HG03280 (cell line): ENCODE measurements at regions not wholly inside any gene's neighbourhood (a gene's known extent, or its start where the extent isn't known, plus 50 kb on each side); places are given as distances from the start of the nearest gene placed in this dataset.
"Not testable (repeated sequence)": the region's sequence is repeated elsewhere in the genome, so short reads cannot be mapped to it uniquely, and the experiment has no call there.

Source experiments
- ATAC-seq: cut with Tn5 transposase; IDR thresholded peaks from one replicate; pipeline ENCODE4 v1.9.1; 2021; ENCODE audit warnings: mild to moderate bottlenecking, moderate library complexity; ENCODE audit not compliant: unreplicated experiment

DNA sequence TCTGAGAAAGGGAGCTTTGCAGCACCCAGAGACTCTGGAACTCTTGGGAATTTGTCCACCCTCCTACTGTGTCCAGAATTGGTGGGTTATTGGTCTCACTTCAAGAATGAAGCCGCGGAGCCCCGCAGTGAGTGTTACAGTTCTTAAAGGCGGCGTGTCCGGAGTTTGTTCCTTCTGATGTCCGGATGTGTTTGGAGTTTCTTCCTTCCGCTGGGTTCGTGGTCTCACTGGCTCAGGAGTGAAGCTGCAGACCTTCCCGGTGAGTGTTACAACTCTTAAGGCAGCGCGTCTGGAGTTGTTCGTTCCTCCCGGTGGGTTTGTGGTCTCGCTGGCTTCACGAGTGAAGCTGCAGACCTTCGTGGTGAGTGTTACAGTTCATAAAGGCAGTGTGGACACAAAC lies 824.7 kb downstream of the LRRTM4 start:
- ATAC-seq = not testable (repeated sequence)

DNA sequence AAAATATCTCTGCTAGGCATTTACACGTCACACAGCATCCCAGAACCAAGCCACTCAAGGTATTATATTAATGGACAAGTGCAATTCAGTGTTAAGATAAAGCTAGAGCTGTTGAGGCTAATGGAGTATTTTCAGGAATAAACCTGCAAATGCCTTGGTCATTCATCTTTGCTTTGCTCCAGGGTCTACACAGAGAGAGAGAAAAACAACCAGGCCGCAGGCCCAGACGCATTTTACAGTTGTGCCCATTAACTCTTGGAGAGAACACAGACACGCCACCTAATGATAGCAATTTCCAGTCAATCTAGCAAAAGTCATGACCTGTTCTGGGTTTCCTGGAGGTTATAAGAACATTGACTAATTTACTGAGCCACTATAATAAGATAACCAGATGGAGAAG lies 829.3 kb downstream of the LRRTM4 start:
- ATAC-seq = no peak

DNA sequence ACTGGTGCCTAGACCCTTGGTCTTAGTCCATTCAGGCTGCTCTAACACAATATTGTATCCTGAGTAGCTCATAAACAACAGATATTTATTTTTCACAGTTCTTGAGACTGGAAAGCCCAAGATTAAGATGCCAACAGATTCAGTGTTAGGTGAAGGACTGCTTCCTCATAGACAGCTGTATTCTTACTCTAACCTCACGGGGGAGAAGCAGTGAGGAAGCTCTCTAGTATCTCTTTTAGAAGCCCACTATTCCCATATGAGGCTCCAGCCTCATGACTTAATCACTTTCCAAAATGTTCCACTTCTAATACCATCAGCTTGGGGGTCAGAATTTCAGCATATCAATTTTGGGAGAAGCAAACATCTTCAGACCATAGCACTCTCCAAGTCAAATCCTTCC lies 833.4 kb downstream of the LRRTM4 start:
- no peak for ATAC-seq

DNA sequence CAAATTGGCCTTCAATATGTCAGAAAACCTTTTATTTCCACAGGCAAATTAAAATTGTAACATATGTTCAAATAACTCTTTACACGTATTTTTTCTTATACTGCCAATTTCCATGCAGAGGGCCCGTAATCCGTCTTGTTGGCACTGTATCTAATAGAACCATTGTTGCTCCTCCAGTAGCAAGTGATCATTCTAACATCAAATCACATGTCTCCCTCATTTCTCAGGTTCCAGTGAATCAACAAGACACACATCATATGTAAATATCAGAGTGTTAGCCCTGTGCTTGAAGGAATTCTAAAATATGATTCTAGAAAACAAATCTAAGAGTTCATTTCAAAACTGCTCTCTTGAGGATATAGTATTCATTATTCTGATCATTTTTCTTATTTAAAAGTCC lies 834.3 kb downstream of the LRRTM4 start:
- no peak for ATAC-seq

DNA sequence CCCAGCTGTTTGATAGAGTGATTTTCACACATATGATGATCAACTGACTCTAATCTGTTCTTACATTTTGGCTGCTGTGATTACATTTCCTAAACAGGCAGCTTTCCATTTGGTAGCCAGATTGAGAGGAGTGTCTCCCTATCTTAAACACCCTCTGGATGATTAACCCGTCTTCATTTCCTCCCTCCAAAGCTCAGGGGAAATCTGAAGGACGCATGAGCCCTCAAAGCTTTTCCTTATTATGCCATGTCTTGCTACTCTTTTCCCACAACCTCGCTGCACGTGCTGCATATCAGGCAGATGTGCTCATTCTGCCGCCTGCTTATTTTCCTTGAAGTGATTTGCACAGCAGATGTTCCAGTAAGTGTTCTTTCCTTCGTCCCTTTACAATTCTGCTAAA lies 837.4 kb downstream of the LRRTM4 start:
- ATAC-seq = no peak

DNA sequence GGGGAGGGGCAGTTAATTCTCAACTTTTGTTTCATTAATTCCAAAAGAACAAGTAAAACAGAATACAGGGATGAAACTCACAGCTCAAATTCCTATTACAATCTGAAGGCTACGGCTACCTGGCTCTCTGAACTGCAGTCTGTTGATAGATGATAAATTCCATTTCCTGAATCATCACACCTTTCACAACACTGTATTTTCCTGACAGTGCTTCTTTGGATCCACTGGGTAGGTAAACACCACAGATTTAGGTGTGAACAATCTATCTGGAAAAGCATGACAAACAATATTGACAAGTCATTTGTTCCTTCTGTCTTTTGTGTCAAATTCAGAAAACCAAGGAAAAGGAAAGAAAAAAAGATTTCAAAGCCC lies 843.2 kb downstream of the LRRTM4 start:
- no peak for ATAC-seq

DNA sequence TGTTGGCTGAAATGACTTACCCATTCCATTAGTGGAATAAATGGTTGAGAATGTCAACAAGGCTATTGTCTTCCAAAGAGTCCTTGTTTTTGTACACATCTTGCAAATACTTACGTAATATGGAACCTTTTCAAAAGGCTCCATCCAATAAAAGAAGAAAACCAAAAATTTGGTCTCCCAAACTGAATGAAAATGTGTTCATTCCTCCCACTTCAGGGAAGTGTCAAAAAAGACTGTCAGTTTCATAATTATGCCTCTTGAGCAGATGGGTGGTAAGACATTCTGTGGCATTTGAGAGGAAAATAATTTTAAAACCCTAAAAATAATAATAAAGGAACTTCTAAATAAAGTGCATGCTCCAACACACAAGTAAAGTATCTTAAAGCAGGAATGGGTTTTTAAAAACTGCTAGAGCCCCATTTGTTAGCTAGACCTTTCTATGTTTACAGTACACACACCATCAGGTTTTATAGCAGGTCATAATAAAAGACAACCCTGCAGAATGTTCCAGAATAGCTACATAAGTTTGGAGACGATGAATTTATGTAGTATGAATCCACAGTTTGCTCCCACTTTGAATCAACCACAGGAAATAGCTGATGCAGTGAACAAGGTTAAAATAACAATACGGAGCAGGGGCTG lies 843.7 kb downstream of the LRRTM4 start:
- ATAC-seq = no peak

DNA sequence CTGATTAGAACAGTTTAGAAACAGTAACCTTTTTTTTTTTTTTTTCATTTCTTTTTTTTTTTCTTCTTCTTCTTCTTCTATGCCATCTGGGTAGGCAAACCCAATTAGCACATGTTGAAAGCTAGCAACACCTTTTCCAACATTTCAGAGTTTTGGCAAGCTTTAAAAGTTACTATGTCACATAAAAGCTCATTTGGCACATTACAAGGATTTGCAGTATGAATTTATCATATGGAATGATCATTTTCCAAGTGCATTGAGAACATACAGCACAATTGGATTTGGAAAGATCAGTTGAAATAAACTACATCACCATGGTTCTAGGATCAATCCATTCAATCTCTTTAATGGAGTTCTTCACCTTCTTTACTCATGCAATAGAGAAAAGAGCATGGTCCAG lies 847.0 kb downstream of the LRRTM4 start:
- no peak for ATAC-seq

DNA sequence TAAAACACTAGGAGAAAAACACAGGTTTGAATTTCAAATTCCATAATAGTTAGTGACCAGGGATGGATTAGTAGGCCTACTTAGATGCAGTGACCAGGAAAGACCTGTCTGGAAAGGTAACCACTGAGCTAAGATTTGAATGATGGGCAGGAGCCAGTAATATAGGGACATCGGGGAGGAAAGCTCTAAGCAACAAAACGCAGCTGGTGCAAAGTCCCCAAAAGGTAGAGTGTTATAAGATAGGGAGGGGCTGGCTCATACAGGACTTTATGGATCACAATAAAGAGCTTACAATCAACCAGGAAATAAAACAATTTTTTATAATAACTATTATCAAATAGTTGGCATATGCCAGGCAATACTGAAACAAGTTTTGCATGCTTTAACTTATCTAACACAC lies 849.4 kb downstream of the LRRTM4 start:
- no peak for ATAC-seq

DNA sequence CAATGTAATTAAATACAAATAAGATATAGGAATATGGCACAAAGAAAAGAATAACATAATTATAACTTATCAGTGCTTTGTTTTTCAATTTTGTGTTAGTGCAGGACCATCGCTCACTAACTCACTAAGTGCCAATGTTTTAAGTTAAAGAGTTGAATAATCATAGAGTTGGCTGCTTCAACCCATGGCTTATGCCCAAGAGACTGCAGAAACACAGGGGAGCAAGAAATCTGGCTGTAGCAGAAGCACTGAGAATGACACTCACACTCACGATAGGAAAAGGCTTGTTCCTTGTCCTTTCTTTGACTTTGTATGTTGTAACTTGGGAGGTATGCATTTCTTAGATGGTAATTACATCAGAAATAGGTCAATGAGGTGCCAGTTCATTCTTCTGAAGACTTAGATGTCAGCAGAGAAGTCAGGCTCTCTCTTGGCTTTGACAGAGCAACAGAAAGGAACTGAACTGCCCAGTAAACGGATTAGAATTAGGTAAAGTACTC lies 852.2 kb downstream of the LRRTM4 start:
- ATAC-seq = no peak

DNA sequence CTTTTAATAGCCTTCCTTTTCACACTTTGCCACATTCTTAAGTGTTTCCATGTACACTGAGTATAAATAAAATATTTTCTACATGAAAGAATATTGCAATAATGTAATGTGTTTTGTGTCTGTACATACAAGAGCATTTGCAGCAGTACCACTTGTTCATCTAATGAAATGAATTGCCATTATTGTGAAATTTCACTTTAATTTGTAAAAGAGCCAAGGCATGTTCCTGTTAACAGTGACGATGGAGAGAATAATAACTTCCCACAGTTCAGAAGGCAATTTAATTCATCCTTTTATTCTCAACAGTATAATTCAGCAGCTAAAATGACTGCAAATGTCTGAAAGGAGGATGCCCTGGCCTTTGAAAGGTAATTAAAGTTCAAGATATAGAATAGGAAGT lies 853.9 kb downstream of the LRRTM4 start:
- no peak for ATAC-seq

DNA sequence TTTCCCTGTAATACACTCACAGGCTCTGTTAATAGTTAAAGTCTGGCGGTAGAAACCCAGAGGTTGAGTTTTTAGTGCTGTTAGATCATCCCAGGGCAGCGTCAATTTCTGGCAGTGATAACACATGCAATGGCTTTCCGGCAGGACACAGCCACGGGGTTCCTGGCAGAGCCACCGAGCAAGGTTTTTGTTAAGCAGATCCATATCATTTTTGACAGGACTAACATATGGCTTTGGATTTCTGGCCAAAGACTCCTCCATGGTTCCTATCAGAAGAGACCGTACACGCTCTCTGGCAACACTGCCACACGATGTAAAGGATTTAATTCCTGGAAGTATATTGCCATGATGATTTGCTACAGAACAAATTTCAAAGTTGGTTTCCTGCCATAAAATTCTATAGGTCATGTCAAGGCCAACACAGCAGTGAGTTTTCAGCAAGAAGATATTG lies 854.3 kb downstream of the LRRTM4 start:
- no peak for ATAC-seq

DNA sequence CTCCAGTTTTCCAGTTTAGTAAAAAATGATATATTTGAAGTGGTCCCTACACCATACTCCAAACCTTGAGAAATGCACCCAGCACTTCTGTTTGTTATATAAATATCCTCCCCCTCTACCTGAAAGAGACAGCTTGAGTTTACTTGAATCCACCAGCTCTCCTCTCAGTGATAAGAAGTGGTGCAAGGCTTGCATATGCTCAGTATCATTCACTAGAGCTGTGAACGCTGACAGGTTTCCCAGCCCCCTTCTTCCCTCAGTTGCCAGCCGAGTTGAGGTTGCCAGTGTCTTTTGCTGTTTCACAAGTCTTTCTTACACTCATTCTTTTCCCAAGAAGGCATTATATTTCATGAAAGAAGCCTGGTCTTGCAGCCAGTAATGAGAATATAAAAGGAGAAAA lies 880.0 kb downstream of the LRRTM4 start:
- ATAC-seq = no peak

DNA sequence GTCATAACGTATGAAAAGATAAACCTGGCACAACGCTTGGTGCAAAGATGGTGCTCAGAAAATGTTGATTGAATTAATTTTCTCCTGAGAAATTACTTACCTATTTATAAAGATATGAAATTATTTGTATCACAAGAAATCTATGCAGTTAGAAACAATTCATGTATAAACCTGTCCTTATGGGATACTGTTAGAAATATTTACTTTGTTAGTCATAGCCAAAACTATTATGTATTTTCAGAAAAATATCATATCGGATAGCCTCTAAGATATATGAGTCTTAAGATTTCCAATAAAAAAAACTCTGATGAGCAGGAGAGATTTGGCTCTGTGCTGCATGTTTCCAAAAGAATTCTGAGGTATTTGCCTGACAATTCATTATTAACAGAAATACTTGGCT lies 880.7 kb downstream of the LRRTM4 start:
- ATAC-seq = no peak

DNA sequence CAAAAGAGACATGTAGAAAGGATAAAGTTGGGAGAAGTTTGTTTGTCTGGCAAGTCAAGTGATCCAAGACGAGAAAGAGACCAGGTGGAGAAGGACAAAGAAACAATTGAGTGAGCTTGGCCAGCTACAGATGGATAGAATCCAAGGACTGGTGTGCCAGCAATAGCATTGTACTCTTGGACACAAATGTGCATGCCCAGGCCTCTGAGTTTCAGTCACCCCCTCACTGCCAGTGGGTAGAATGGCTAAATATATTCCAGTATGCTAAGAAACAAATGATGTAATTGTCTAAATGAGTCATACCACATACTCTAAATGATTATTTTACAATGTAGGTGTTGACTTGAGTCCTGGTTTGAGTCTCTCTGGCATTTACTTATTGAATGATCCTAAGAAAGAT lies 881.3 kb downstream of the LRRTM4 start:
- ATAC-seq = no peak

DNA sequence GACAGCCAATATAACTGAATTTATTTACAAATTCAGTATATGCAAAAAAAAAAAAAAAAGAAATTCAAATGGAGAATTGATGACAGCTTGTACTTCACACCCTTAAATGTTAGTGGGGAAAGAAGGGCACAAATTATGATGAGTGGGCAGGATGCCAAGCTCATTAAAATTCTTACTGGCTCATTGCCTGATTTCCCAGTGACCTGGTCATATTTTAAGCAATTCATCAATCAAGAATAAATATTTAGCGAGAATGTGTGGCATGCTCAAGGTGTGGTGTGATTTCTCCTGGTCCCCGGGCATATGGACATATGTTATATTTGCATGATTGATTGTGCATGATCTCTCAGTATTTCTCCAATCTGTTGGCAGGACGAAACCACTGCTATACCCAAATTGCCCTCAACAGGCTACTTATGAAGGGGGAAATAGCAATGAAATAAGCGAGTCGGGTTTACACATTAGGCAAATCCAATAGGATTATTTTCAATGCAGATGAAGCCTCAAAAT lies 883.0 kb downstream of the LRRTM4 start:
- no peak for ATAC-seq

DNA sequence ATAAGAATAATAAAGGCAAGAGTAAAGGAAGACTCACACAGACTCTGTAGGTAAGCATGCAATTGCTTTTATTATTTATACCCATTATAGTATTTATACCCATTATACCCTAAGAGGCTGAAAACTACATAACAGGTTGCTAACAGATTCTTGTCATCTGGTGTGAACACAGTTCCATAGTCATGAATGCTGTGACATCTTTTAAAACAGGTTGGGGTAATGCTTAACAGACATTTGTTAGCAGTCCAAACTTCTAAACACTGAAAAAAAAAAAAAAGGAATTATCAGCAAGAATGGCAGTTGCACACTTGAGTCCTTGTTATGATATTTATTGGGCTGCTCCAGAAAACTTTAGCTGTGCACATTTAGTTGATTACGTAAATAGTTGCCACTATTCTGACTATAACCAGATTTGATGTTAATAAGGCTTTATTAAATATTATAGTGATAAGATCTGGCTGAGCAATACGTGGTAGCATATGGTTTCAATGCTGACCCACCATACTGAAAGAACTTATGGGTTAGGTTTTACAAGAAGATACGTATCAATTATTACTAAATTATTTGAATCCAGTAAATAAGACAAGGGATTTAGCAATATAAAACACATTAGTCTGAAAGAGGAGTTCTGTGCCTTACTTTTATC lies 888.8 kb downstream of the LRRTM4 start:
- no peak for ATAC-seq

DNA sequence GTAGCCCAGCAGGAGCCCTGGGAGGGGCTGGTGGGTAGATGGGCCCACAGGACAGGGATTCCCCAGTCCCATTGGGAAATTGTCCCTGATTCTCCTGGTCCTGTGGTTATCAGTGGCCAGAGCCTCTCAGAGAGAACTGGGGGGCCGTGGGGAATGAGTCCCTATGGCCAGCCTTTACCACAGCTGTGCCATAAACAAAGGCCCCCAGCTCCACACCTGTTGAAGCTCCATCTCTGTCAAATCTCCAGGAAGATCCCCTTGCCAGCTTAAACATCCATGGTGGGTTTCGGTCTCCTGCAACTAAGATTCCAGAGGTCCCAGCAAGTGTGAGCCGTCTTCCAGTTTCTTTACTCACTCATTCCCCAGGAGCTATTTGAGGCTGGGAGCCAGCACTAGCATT lies 897.1 kb downstream of the LRRTM4 start:
- ATAC-seq = no peak

DNA sequence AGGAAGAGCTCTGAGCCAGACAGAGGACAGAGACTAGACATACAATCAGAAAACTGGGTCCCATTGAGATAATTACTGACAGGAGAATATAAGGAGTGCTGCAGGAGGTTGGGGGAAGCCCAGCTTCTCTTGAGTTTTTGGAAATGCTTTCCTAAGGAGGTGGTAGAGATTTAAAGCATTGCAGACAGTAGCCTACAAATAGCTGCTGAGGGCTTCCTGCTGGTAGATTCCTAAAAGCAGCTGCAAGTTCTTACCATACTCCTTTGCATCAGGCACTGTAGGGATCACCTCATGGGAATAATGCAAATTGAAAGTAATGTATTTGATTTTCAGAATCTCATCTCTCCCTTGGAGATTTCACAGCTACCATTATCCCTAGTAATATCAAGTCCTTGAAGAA lies 902.6 kb upstream of the GCFC2 start:
- ATAC-seq = no peak

DNA sequence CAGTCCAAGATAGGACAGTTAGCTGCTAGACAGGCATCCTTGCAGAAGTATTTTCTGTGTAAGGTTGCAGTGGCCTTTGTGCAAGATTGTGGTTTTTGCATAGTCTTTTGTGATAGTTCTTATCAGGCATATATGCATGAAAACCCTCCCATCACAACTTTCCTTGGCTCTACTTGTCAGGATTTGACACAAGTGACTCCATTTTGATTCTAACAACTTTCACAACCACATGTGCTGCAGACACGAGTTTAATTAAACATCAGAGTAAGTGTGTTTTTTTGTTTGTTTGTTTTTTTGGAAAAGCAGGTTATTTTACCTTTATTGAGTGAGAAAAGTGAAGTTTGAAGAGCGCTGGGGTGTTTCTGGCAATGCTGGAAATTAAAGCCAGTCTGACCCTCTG lies 902.0 kb upstream of the GCFC2 start:
- no peak for ATAC-seq

DNA sequence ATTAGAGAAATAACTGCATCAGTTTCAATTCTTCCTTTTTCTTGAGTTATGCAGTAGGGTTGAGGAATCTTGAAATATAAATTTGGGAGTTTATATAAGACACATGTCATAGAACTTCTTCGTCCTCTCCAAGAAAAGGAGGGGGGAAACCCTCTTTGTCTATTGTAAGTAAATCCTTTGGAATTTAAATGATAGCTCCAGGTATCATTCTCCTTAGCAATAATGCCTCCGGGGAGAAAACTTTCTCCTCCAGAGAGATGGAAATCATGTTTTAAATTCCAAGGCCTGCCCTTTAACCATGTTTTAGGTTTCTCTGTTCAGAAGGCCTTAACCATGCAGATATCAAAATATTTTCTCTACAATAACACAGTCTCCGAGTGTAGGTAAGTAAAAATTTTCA lies 899.7 kb upstream of the GCFC2 start:
- no peak for ATAC-seq

DNA sequence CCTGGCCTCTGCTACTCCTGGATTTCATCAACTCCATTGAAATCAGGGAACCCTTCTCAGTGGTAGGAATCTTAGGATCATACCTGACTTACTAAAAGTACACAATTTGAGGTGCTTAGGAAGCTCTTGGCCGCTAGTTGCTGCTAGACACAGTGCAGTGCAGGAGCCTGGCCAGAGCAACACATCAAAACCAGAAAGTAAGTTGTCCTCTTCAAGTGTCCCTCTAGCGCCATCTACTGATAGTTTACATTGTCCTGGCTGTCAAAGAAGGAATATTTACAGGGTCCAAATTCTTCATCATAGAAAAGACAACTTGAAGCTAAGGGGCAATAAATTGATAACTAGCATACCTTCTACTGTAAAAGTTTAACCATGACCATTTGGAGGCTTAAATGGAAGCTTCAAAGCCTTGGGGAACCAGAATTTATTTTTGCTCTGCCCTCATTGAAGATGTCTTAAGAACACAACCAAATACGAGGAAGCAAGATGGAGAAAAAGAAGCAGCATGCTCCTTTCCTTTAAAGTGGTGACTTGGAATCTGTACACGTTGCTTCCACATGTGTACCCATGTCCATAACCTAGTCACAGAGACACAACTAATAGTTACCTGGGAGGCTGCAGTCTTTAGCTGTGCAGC lies 889.1 kb upstream of the GCFC2 start:
- peak; percentile 99 for ATAC-seq
